GM10266 (cell line): ENCODE measurements at regions not wholly inside any gene's neighbourhood (a gene's known extent, or its start where the extent isn't known, plus 50 kb on each side); places are given as distances from the start of the nearest gene placed in this dataset.

ENCODE experiments used
- DNase-seq: peaks from one replicate; pipeline ENCODE4 v3.0.0; 2012; ENCODE audit errors: extremely low spot score
- TF ChIP-seq, protein P1 (sequence below): IDR thresholded peaks from 2 replicates; pipeline ENCODE4 v1.5.1; 2012; ENCODE audit warnings: mild to moderate bottlenecking, low read depth; ENCODE audit not compliant: control insufficient read depth, insufficient read depth; ENCODE audit errors: missing control alignments

GRCh38 chr5:169350759-169351240 is 49.9 kb upstream of the SLIT3 start:
- no peak for DNase-seq
- TF ChIP-seq, protein P1, sequence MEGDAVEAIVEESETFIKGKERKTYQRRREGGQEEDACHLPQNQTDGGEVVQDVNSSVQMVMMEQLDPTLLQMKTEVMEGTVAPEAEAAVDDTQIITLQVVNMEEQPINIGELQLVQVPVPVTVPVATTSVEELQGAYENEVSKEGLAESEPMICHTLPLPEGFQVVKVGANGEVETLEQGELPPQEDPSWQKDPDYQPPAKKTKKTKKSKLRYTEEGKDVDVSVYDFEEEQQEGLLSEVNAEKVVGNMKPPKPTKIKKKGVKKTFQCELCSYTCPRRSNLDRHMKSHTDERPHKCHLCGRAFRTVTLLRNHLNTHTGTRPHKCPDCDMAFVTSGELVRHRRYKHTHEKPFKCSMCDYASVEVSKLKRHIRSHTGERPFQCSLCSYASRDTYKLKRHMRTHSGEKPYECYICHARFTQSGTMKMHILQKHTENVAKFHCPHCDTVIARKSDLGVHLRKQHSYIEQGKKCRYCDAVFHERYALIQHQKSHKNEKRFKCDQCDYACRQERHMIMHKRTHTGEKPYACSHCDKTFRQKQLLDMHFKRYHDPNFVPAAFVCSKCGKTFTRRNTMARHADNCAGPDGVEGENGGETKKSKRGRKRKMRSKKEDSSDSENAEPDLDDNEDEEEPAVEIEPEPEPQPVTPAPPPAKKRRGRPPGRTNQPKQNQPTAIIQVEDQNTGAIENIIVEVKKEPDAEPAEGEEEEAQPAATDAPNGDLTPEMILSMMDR: no peak
